ENCODE measurements at regions not wholly inside any gene's neighbourhood (a gene's known extent, or its start where the extent isn't known, plus 50 kb on each side); places are given as distances from the start of the nearest gene placed in this dataset.

- TF ChIP-seq EP300 (IDR thresholded peaks at IDR 0.05; ENCODE audit: borderline replicate concordance) (no peak), YY1 (IDR thresholded peaks at IDR 0.05; ENCODE audit: low read depth) (no peak), MAX (IDR thresholded peaks at IDR 0.05) (no peak), CEBPB (IDR thresholded peaks at IDR 0.05) (no peak), RAD21 (IDR thresholded peaks at IDR 0.05; ENCODE audit: low read depth) (no peak), CREB1 (IDR thresholded peaks at IDR 0.05; ENCODE audit: low read depth) (no peak), ZBTB7A (IDR thresholded peaks at IDR 0.05; ENCODE audit: low read depth) (no peak), TCF12 (IDR thresholded peaks at IDR 0.05; ENCODE audit: low read depth) (no peak), REST (IDR thresholded peaks at IDR 0.05; ENCODE audit: low read depth) (no peak), TAF1 (IDR thresholded peaks at IDR 0.05; ENCODE audit: low read depth) (no peak), USF1 (IDR thresholded peaks at IDR 0.05) (no peak), EGR1 (IDR thresholded peaks at IDR 0.05) (no peak), TEAD4 (IDR thresholded peaks at IDR 0.05) (no peak), NFIC (IDR thresholded peaks at IDR 0.05) (no peak)
Measured at GRCh38 chr4:111808174-111808573, 337.1 kb upstream of the FAM241A start.

Measured in Ishikawa (cell line).